ENCODE measurements at regions not wholly inside any gene's neighbourhood (a gene's known extent, or its start where the extent isn't known, plus 50 kb on each side); places are given as distances from the start of the nearest gene placed in this dataset.

DNA sequence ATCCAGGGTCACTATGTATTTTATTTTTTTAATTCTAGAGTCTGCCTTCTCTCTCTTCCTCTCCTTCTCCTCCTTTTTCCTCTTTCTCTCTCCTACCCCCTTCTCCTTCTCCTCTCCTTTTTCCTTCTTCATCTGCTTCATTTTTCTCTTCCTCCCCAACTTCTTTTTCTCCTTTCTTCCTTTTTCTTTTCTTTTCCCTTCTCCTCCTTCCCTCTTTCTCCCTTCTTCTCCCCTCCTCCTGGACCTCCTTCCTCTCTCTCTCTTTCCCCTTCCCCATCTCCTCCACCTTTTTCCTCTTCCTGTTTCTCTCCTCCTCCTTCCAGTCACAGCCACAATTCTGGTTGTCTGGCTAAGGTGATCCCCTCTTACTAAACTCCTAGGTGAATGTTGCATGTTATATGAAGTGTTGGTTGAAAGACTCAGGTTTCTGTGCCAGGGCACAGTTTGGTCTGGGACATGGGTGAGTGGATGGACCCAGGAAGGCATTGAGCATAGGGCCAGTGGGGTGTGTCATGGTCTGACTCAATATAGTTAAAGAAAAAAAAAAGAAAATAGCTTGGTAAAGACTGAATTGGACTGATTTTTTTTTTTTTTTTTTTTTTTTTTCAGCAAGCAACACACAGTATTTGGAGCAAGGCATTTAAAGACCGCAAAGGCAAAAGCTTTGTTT is 266.9 kb downstream of the TGFB2 start:
- intact Hi-C loops (cut with DNase I; ENCODE audit: low total_unique reads) = no loop called here
- Histone ChIP-seq H3K27me3 (replicated peaks in 1 of 7) (no peaks in the 10 kb centered on the region), H3K9me3 (peaks cover 0 to 28% (median 14%) of the 10 kb centered on the region in 8 donors), H3K4me3 (no peak overlapping the region), H3K27ac (no peak overlapping the region), H3K4me1 (no peaks in the 10 kb centered on the region), H3K36me3 (no peaks in the 10 kb centered on the region)
- TF ChIP-seq POLR2AphosphoS5 (IDR thresholded peaks at IDR 0.05) (no peak), POLR2A (IDR thresholded peaks at IDR 0.05) (no peak)
- TF ChIP-seq, protein P1, sequence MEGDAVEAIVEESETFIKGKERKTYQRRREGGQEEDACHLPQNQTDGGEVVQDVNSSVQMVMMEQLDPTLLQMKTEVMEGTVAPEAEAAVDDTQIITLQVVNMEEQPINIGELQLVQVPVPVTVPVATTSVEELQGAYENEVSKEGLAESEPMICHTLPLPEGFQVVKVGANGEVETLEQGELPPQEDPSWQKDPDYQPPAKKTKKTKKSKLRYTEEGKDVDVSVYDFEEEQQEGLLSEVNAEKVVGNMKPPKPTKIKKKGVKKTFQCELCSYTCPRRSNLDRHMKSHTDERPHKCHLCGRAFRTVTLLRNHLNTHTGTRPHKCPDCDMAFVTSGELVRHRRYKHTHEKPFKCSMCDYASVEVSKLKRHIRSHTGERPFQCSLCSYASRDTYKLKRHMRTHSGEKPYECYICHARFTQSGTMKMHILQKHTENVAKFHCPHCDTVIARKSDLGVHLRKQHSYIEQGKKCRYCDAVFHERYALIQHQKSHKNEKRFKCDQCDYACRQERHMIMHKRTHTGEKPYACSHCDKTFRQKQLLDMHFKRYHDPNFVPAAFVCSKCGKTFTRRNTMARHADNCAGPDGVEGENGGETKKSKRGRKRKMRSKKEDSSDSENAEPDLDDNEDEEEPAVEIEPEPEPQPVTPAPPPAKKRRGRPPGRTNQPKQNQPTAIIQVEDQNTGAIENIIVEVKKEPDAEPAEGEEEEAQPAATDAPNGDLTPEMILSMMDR (IDR thresholded peaks at IDR 0.05 in 8 of 11, conservative IDR thresholded peaks at IDR 0.05 in 3 of 11) = no peak
- no peak for DNase-seq
- WGBS, 5 donors = 93 to 100% (median 100%) methylated on average over 1 of the region's 1 CpG

DNA sequence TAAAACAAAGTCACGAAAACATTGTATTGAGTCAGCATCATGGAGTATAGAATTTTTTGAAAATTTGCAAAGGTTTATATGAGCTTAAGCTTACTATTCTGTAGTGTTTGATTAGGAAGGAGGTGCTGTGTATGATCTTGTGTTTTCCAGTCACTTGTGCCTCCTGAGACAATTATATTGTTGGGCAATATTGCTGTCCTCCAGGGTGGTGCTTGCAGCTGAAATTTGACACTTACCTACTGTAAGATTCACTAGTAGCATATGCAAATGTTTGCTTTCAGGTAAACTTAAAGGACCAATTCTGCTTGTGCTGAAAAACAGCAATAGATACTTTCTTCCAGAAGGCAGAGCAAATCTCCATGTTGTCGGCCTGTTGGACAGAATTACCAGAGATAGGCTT is 268.0 kb downstream of the TGFB2 start:
- intact Hi-C loops (cut with DNase I; ENCODE audit: low total_unique reads) = no loop called here
- H3K4me3 ChIP-seq = no peak overlapping the region
- 73 to 96% (median 86%) methylated on average over 2 of the region's 2 CpGs for WGBS, 5 donors
- H3K36me3 ChIP-seq = no peaks in the 10 kb centered on the region
- no peak overlapping the region for H3K27ac ChIP-seq
- no peak for DNase-seq
- H3K27me3 ChIP-seq (replicated peaks in 1 of 7) = no peaks in the 10 kb centered on the region
- no peaks in the 10 kb centered on the region for H3K4me1 ChIP-seq
- TF ChIP-seq POLR2A (IDR thresholded peaks at IDR 0.05) (no peak), POLR2AphosphoS5 (IDR thresholded peaks at IDR 0.05) (no peak)
- TF ChIP-seq, protein P1 (IDR thresholded peaks at IDR 0.05 in 8 of 11, conservative IDR thresholded peaks at IDR 0.05 in 3 of 11) = no peak
- peaks cover 0 to 22% (median 9%) of the 10 kb centered on the region in 8 donors for H3K9me3 ChIP-seq

DNA sequence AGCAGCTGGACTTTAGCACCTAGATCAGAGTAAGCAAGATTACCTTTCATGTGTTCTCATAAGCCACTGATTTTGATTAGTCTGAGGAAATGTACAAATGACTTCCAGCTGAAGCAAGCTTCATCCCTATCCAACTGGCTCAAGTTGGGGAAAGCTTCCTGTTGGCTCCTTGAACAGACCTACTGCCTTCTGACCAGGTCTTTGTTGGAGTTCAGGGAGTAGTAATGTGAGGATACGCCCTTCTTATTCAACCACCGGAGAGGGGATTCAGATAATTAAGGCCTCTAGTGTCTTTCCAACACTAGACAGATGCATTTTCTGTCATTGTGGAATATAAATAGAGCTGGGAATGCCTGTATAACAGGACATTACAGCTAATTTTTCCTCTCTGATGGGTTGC is 268.9 kb downstream of the TGFB2 start:
- no peak for DNase-seq
- H3K27ac ChIP-seq = no peak overlapping the region
- no peaks in the 10 kb centered on the region for H3K36me3 ChIP-seq
- TF ChIP-seq POLR2A (IDR thresholded peaks at IDR 0.05) = no peak
- TF ChIP-seq POLR2AphosphoS5 (IDR thresholded peaks at IDR 0.05) = no peak
- TF ChIP-seq, protein P1 (IDR thresholded peaks at IDR 0.05 in 8 of 11, conservative IDR thresholded peaks at IDR 0.05 in 3 of 11) = no peak
- H3K4me1 ChIP-seq = no peaks in the 10 kb centered on the region
- WGBS, 5 donors = 82 to 93% (median 91%) methylated on average over 2 of the region's 2 CpGs
- H3K4me3 ChIP-seq = no peak overlapping the region
- peaks cover 0 to 16% (median 3%) of the 10 kb centered on the region in 8 donors for H3K9me3 ChIP-seq
- no peaks in the 10 kb centered on the region for H3K27me3 ChIP-seq (replicated peaks in 1 of 7)
- intact Hi-C loops (cut with DNase I; ENCODE audit: low total_unique reads) = no loop called here

DNA sequence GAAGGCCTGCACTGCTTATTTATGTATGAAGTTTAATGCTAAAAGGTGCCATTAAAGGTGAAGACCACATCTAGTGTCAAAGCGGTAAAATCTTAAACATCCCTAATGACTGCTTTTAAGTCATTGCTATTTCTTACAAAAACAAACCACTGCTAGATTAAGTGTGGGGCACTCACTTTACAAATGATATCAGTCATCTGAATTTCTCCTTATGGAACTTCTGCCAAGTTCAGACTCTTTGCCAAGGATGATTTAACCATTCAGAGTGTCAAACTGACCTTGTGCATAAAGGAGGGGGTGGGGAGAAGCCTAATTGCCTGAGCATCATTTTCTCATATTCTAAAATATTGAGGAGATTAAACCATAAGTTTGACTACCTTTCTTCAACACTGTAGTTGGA is 271.5 kb downstream of the TGFB2 start:
- Histone ChIP-seq H3K27me3 (replicated peaks in 1 of 7) (no peaks in the 10 kb centered on the region), H3K4me3 (no peak overlapping the region), H3K4me1 (no peaks in the 10 kb centered on the region), H3K9me3 (peaks cover 0 to 16% (median 3%) of the 10 kb centered on the region in 8 donors), H3K27ac (no peak overlapping the region), H3K36me3 (no peaks in the 10 kb centered on the region)
- intact Hi-C loops (cut with DNase I; ENCODE audit: low total_unique reads) = no loop called here
- TF ChIP-seq POLR2A (IDR thresholded peaks at IDR 0.05) (no peak), POLR2AphosphoS5 (IDR thresholded peaks at IDR 0.05) (no peak)
- TF ChIP-seq, protein P1 (IDR thresholded peaks at IDR 0.05 in 8 of 11, conservative IDR thresholded peaks at IDR 0.05 in 3 of 11) = no peak
- WGBS, 5 donors = 79 to 90% (median 85%) methylated on average over 1 of the region's 1 CpG
- DNase-seq = no peak
